ENCODE measurements at regions not wholly inside any gene's neighbourhood (a gene's known extent, or its start where the extent isn't known, plus 50 kb on each side); places are given as distances from the start of the nearest gene placed in this dataset.

DNA sequence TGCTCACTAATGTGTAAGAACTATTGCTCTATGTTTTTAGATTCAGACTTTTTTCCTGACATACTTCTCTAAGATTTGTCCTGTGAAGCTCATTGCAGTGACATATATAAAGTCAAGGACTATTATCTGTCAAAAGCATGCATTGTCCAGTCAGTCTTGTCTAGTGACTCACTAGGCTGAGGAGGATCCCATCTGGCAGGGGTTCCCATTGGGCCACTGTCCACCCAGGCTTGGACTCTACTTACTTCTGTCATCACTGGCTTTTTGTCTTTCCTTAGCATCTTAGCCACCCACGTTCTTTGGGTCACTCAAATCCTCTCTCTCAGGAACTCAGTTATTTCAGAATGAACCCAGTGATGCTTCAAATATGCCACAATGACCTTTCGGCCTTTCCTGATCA is 132.6 kb upstream of the NABP1 start:
- no peak overlapping the region for H3K4me3 ChIP-seq
- peaks cover 25% of the 10 kb centered on the region for H3K27me3 ChIP-seq (ENCODE audit: low read depth)
- no peak overlapping the region for H3K27ac ChIP-seq (replicated peaks)
- no peaks in the 10 kb centered on the region for H3K36me3 ChIP-seq
- peaks cover 16% of the 10 kb centered on the region for H3K9me3 ChIP-seq (replicated peaks)
- no peak for DNase-seq
- intact Hi-C loops (cut with micrococcal nuclease): no loop called here
- no peak for TF ChIP-seq CTCF (IDR thresholded peaks at IDR 0.05; ENCODE audit: borderline replicate concordance)
- H3K4me1 ChIP-seq: no peaks in the 10 kb centered on the region

- H3K4me1 ChIP-seq: no peaks in the 10 kb centered on the region
- no peak for TF ChIP-seq CTCF (IDR thresholded peaks at IDR 0.05; ENCODE audit: borderline replicate concordance)
- no peak overlapping the region for H3K27ac ChIP-seq (replicated peaks)
- H3K36me3 ChIP-seq: no peaks in the 10 kb centered on the region
- H3K4me3 ChIP-seq: no peak overlapping the region
- DNase-seq: no peak
- peaks cover 47% of the 10 kb centered on the region for H3K27me3 ChIP-seq (ENCODE audit: low read depth)
- intact Hi-C loops (cut with micrococcal nuclease): no loop called here
- H3K9me3 ChIP-seq (replicated peaks): no peaks in the 10 kb centered on the region
Observed at GRCh38 chr2:191552066-191552465, 125.9 kb upstream of the NABP1 start.

GRCh38 chr2:191554240-191554639 is 123.7 kb upstream of the NABP1 start:
- intact Hi-C loops (cut with micrococcal nuclease): no loop called here
- no peak for TF ChIP-seq CTCF (IDR thresholded peaks at IDR 0.05; ENCODE audit: borderline replicate concordance)
- Histone ChIP-seq H3K4me3 (no peak overlapping the region), H3K9me3 (replicated peaks) (no peaks in the 10 kb centered on the region), H3K27me3 (ENCODE audit: low read depth) (peaks cover 33% of the 10 kb centered on the region), H3K27ac (replicated peaks) (no peak overlapping the region), H3K4me1 (no peaks in the 10 kb centered on the region), H3K36me3 (no peaks in the 10 kb centered on the region)
- DNase-seq: no peak

GRCh38 chr2:191555092-191555742 is 122.7 kb upstream of the NABP1 start:
- H3K4me1 ChIP-seq: no peaks in the 10 kb centered on the region
- no peaks in the 10 kb centered on the region for H3K36me3 ChIP-seq
- peak; percentile 75 for DNase-seq
- peak; percentile 76 for TF ChIP-seq CTCF (IDR thresholded peaks at IDR 0.05; ENCODE audit: borderline replicate concordance)
- peaks cover 23% of the 10 kb centered on the region for H3K27me3 ChIP-seq (ENCODE audit: low read depth)
- no peaks in the 10 kb centered on the region for H3K9me3 ChIP-seq (replicated peaks)
- intact Hi-C loops (cut with micrococcal nuclease): no loop called here
- no peak overlapping the region for H3K4me3 ChIP-seq
- H3K27ac ChIP-seq (replicated peaks): no peak overlapping the region

GRCh38 chr2:191556463-191556862 is 121.5 kb upstream of the NABP1 start:
- intact Hi-C loops (cut with micrococcal nuclease): no loop called here
- TF ChIP-seq CTCF (IDR thresholded peaks at IDR 0.05; ENCODE audit: borderline replicate concordance): no peak
- H3K27me3 ChIP-seq (ENCODE audit: low read depth): peaks cover 17% of the 10 kb centered on the region
- no peak overlapping the region for H3K27ac ChIP-seq (replicated peaks)
- DNase-seq: no peak
- no peaks in the 10 kb centered on the region for H3K36me3 ChIP-seq
- H3K4me3 ChIP-seq: no peak overlapping the region
- no peaks in the 10 kb centered on the region for H3K4me1 ChIP-seq
- H3K9me3 ChIP-seq (replicated peaks): no peaks in the 10 kb centered on the region
